Activated T-cell treated with anti-CD3 and anti-CD28 coated beads, Interleukin-2, amount 50 U/mL, for 24 hours (primary cell): ENCODE measurements at regions not wholly inside any gene's neighbourhood (a gene's known extent, or its start where the extent isn't known, plus 50 kb on each side); places are given as distances from the start of the nearest gene placed in this dataset.

Experiments used
- DNase-seq: peaks from one replicate; pipeline ENCODE4 v3.0.0-alpha.2; 2020
- H3K27ac Mint-ChIP-seq: 2 replicates; pipeline ENCODE4 v1.8.0; 2020; ENCODE audit warnings: mild to moderate bottlenecking, mixed read lengths
- H3K27me3 Mint-ChIP-seq: 2 replicates; pipeline ENCODE4 v1.8.0; 2020; ENCODE audit warnings: mixed read lengths
- H3K36me3 Mint-ChIP-seq: 2 replicates; pipeline ENCODE4 v1.8.0; 2020; ENCODE audit warnings: low read depth, mixed read lengths
- H3K4me1 Mint-ChIP-seq: 2 replicates; pipeline ENCODE4 v1.8.0; 2020; ENCODE audit warnings: low read depth, mixed read lengths
- H3K4me3 Mint-ChIP-seq: 2 replicates; pipeline ENCODE4 v1.8.0; 2020; ENCODE audit warnings: mild to moderate bottlenecking, moderate library complexity, mixed read lengths
- H3K9me3 Mint-ChIP-seq: 2 replicates; pipeline ENCODE4 v1.8.0; 2020; ENCODE audit warnings: mixed read lengths

GRCh38 chr5:2282893-2283292 lies 400.2 kb upstream of the IRX4 start:
- peaks cover 2% of the 10 kb centered on the region for H3K27me3 Mint-ChIP-seq
- H3K4me1 Mint-ChIP-seq, result no peaks in the 10 kb centered on the region
- no peak overlapping the region for H3K4me3 Mint-ChIP-seq
- H3K9me3 Mint-ChIP-seq, result no peaks in the 10 kb centered on the region
- no peak for DNase-seq
- H3K36me3 Mint-ChIP-seq, result no peaks in the 10 kb centered on the region
- no peak overlapping the region for H3K27ac Mint-ChIP-seq

- no peak overlapping the region for H3K27ac Mint-ChIP-seq
- no peaks in the 10 kb centered on the region for H3K4me1 Mint-ChIP-seq
- H3K9me3 Mint-ChIP-seq, result no peaks in the 10 kb centered on the region
- DNase-seq, result no peak
- peaks cover 2% of the 10 kb centered on the region for H3K27me3 Mint-ChIP-seq
- H3K4me3 Mint-ChIP-seq, result no peak overlapping the region
- no peaks in the 10 kb centered on the region for H3K36me3 Mint-ChIP-seq
Measured at GRCh38 chr5:2282034-2282690, 399.4 kb upstream of the IRX4 start.

- H3K27ac Mint-ChIP-seq, result no peak overlapping the region
- H3K9me3 Mint-ChIP-seq, result no peaks in the 10 kb centered on the region
- DNase-seq, result no peak
- H3K4me3 Mint-ChIP-seq, result no peak overlapping the region
- no peaks in the 10 kb centered on the region for H3K4me1 Mint-ChIP-seq
- H3K27me3 Mint-ChIP-seq, result peaks cover 2% of the 10 kb centered on the region
- H3K36me3 Mint-ChIP-seq, result no peaks in the 10 kb centered on the region
Measured at GRCh38 chr5:2281446-2281845, 398.7 kb upstream of the IRX4 start.

- no peak for DNase-seq
- no peaks in the 10 kb centered on the region for H3K9me3 Mint-ChIP-seq
Measured at GRCh38 chr5:2280318-2280717, 397.6 kb upstream of the IRX4 start.

GRCh38 chr5:2278825-2279456 lies 396.2 kb upstream of the IRX4 start:
- Mint-ChIP-seq H3K36me3 (no peaks in the 10 kb centered on the region), H3K4me1 (no peaks in the 10 kb centered on the region), H3K9me3 (no peaks in the 10 kb centered on the region), H3K27ac (no peak overlapping the region), H3K27me3 (peaks cover 2% of the 10 kb centered on the region), H3K4me3 (no peak overlapping the region)
- no peak for DNase-seq

More at GRCh38 chr5:2280318-2280717, 397.6 kb upstream of the IRX4 start:
- no peaks in the 10 kb centered on the region for H3K4me1 Mint-ChIP-seq
- H3K4me3 Mint-ChIP-seq, result no peak overlapping the region
- no peaks in the 10 kb centered on the region for H3K36me3 Mint-ChIP-seq
- H3K27ac Mint-ChIP-seq, result no peak overlapping the region
- H3K27me3 Mint-ChIP-seq, result peaks cover 2% of the 10 kb centered on the region

- no peak for DNase-seq
- no peaks in the 10 kb centered on the region for H3K4me1 Mint-ChIP-seq
- H3K9me3 Mint-ChIP-seq, result no peaks in the 10 kb centered on the region
- no peak overlapping the region for H3K4me3 Mint-ChIP-seq
- peaks cover 2% of the 10 kb centered on the region for H3K27me3 Mint-ChIP-seq
- no peaks in the 10 kb centered on the region for H3K36me3 Mint-ChIP-seq
- no peak overlapping the region for H3K27ac Mint-ChIP-seq
Measured at GRCh38 chr5:2277886-2278285, 395.2 kb upstream of the IRX4 start.

- peaks cover 2% of the 10 kb centered on the region for H3K27me3 Mint-ChIP-seq
- H3K4me3 Mint-ChIP-seq, result no peak overlapping the region
- no peaks in the 10 kb centered on the region for H3K4me1 Mint-ChIP-seq
- no peak overlapping the region for H3K27ac Mint-ChIP-seq
- DNase-seq, result no peak
- no peaks in the 10 kb centered on the region for H3K9me3 Mint-ChIP-seq
- H3K36me3 Mint-ChIP-seq, result no peaks in the 10 kb centered on the region
Measured at GRCh38 chr5:2276101-2276500, 393.4 kb upstream of the IRX4 start.

GRCh38 chr5:2272755-2273154 lies 390.0 kb upstream of the IRX4 start:
- no peaks in the 10 kb centered on the region for H3K4me1 Mint-ChIP-seq
- no peak overlapping the region for H3K4me3 Mint-ChIP-seq
- H3K36me3 Mint-ChIP-seq, result no peaks in the 10 kb centered on the region
- peaks cover 2% of the 10 kb centered on the region for H3K9me3 Mint-ChIP-seq
- peaks cover 8% of the 10 kb centered on the region for H3K27me3 Mint-ChIP-seq
- no peak overlapping the region for H3K27ac Mint-ChIP-seq
- no peak for DNase-seq

GRCh38 chr5:2272039-2272438 lies 389.3 kb upstream of the IRX4 start:
- peaks cover 2% of the 10 kb centered on the region for H3K9me3 Mint-ChIP-seq

GRCh38 chr5:2271316-2271715 lies 388.6 kb upstream of the IRX4 start:
- peaks cover 8% of the 10 kb centered on the region for H3K27me3 Mint-ChIP-seq
- H3K36me3 Mint-ChIP-seq, result no peaks in the 10 kb centered on the region

More at GRCh38 chr5:2272039-2272438, 389.3 kb upstream of the IRX4 start:
- no peak for DNase-seq
- Mint-ChIP-seq H3K4me1 (no peaks in the 10 kb centered on the region), H3K27ac (no peak overlapping the region), H3K4me3 (no peak overlapping the region), H3K27me3 (peaks cover 8% of the 10 kb centered on the region), H3K36me3 (no peaks in the 10 kb centered on the region)

GRCh38 chr5:2270467-2270866 lies 387.7 kb upstream of the IRX4 start:
- H3K36me3 Mint-ChIP-seq, result no peaks in the 10 kb centered on the region
- DNase-seq, result no peak
- no peak overlapping the region for H3K27ac Mint-ChIP-seq
- H3K4me3 Mint-ChIP-seq, result no peak overlapping the region
- H3K4me1 Mint-ChIP-seq, result no peaks in the 10 kb centered on the region
- H3K9me3 Mint-ChIP-seq, result peaks cover 2% of the 10 kb centered on the region
- peaks cover 8% of the 10 kb centered on the region for H3K27me3 Mint-ChIP-seq

More at GRCh38 chr5:2271316-2271715, 388.6 kb upstream of the IRX4 start:
- no peak overlapping the region for H3K4me3 Mint-ChIP-seq
- no peak overlapping the region for H3K27ac Mint-ChIP-seq
- no peaks in the 10 kb centered on the region for H3K4me1 Mint-ChIP-seq
- H3K9me3 Mint-ChIP-seq, result peaks cover 2% of the 10 kb centered on the region
- DNase-seq, result no peak

GRCh38 chr5:2269656-2270055 lies 386.9 kb upstream of the IRX4 start:
- DNase-seq, result no peak
- Mint-ChIP-seq H3K36me3 (no peaks in the 10 kb centered on the region), H3K27ac (no peak overlapping the region), H3K4me1 (no peaks in the 10 kb centered on the region), H3K9me3 (peaks cover 2% of the 10 kb centered on the region), H3K4me3 (no peak overlapping the region), H3K27me3 (peaks cover 8% of the 10 kb centered on the region)

- Mint-ChIP-seq H3K4me1 (no peaks in the 10 kb centered on the region), H3K4me3 (no peak overlapping the region), H3K9me3 (peaks cover 2% of the 10 kb centered on the region), H3K27me3 (peaks cover 8% of the 10 kb centered on the region), H3K36me3 (no peaks in the 10 kb centered on the region), H3K27ac (no peak overlapping the region)
- no peak for DNase-seq
Measured at GRCh38 chr5:2267991-2268390, 385.3 kb upstream of the IRX4 start.

- H3K36me3 Mint-ChIP-seq, result no peaks in the 10 kb centered on the region
Measured at GRCh38 chr5:2266641-2267240, 384.0 kb upstream of the IRX4 start.

GRCh38 chr5:2265341-2265740 lies 382.6 kb upstream of the IRX4 start:
- Mint-ChIP-seq H3K27ac (no peak overlapping the region), H3K4me3 (no peak overlapping the region), H3K9me3 (peaks cover 2% of the 10 kb centered on the region), H3K36me3 (no peaks in the 10 kb centered on the region), H3K27me3 (peaks cover 8% of the 10 kb centered on the region), H3K4me1 (no peaks in the 10 kb centered on the region)
- no peak for DNase-seq

More at GRCh38 chr5:2266641-2267240, 384.0 kb upstream of the IRX4 start:
- Mint-ChIP-seq H3K9me3 (peaks cover 2% of the 10 kb centered on the region), H3K27me3 (peaks cover 8% of the 10 kb centered on the region), H3K27ac (no peak overlapping the region), H3K4me1 (no peaks in the 10 kb centered on the region), H3K4me3 (no peak overlapping the region)
- no peak for DNase-seq
